Fibroblast of skin of back (primary cell): ENCODE measurements at regions not wholly inside any gene's neighbourhood (a gene's known extent, or its start where the extent isn't known, plus 50 kb on each side); places are given as distances from the start of the nearest gene placed in this dataset.
"Not testable (repeated sequence)": the region's sequence is repeated elsewhere in the genome, so short reads cannot be mapped to it uniquely, and the experiment has no call there.

Source experiments
- DNase-seq: peaks from one replicate; pipeline ENCODE4 v3.0.0-alpha.2; 2013

GRCh38 chr9:6160579-6160978 lies 55.0 kb upstream of the IL33 start:
- no peak for DNase-seq

- DNase-seq: no peak
Observed at GRCh38 chr9:6153425-6153824, 62.2 kb upstream of the IL33 start.

GRCh38 chr9:6152788-6153187 lies 62.8 kb upstream of the IL33 start:
- no peak for DNase-seq

GRCh38 chr9:6150483-6150882 lies 65.1 kb upstream of the IL33 start:
- DNase-seq: no peak

- no peak for DNase-seq
Observed at GRCh38 chr9:6149315-6149714, 66.3 kb upstream of the IL33 start.

- DNase-seq: no peak
Observed at GRCh38 chr9:6147846-6148245, 67.8 kb upstream of the IL33 start.

GRCh38 chr9:6144947-6145346 lies 70.7 kb upstream of the IL33 start:
- DNase-seq: no peak

- DNase-seq: no peak
Observed at GRCh38 chr9:6142799-6143454, 72.7 kb upstream of the IL33 start.

GRCh38 chr9:6135780-6136179 lies 79.8 kb upstream of the IL33 start:
- not testable (repeated sequence) for DNase-seq

- DNase-seq: no peak
Observed at GRCh38 chr9:6134661-6135180, 80.9 kb upstream of the IL33 start.

- DNase-seq: no peak
Observed at GRCh38 chr9:6133346-6134063, 82.1 kb upstream of the IL33 start.

- DNase-seq: no peak
Observed at GRCh38 chr9:6132650-6133049, 83.0 kb upstream of the IL33 start.

GRCh38 chr9:6128030-6128429 lies 87.6 kb upstream of the IL33 start:
- DNase-seq: no peak

- DNase-seq: no peak
Observed at GRCh38 chr9:6126377-6126776, 89.2 kb upstream of the IL33 start.

GRCh38 chr9:6123416-6123815 lies 92.2 kb upstream of the IL33 start:
- DNase-seq: no peak

- DNase-seq: no peak
Observed at GRCh38 chr9:6121707-6122106, 93.9 kb upstream of the IL33 start.

GRCh38 chr9:6114424-6114823 lies 99.0 kb upstream of the RANBP6 start:
- no peak for DNase-seq

- no peak for DNase-seq
Observed at GRCh38 chr9:6113819-6114218, 98.4 kb upstream of the RANBP6 start.

- DNase-seq: no peak
Observed at GRCh38 chr9:6113312-6113711, 97.9 kb upstream of the RANBP6 start.

- no peak for DNase-seq
Observed at GRCh38 chr9:6109986-6110385, 94.6 kb upstream of the RANBP6 start.

- DNase-seq: no peak
Observed at GRCh38 chr9:6109571-6109970, 94.1 kb upstream of the RANBP6 start.

- peak; percentile 3 for DNase-seq
Observed at GRCh38 chr9:6106711-6107339, 91.4 kb upstream of the RANBP6 start.

GRCh38 chr9:6105738-6106137 lies 90.3 kb upstream of the RANBP6 start:
- DNase-seq: no peak

GRCh38 chr9:6104406-6104805 lies 89.0 kb upstream of the RANBP6 start:
- not testable (repeated sequence) for DNase-seq
